Activated CD8-positive, alpha-beta memory T cell treated with anti-CD3 and anti-CD28 coated beads for 1 hour (primary cell): ENCODE measurements at regions not wholly inside any gene's neighbourhood (a gene's known extent, or its start where the extent isn't known, plus 50 kb on each side); places are given as distances from the start of the nearest gene placed in this dataset.
"Not testable (repeated sequence)": the region's sequence is repeated elsewhere in the genome, so short reads cannot be mapped to it uniquely, and the experiment has no call there.

ENCODE experiments used
- DNase-seq, 2 donors: peaks; one replicate each; pipeline ENCODE4 v3.0.0-alpha.2; 2020; ENCODE audit warnings: low read depth in 1 of 2; ENCODE audit errors: extremely low read depth in 1 of 2

GRCh38 chr9:28073270-28073669 lies 500.0 kb upstream of the C9orf72 start:
- no peak for DNase-seq

- DNase-seq, result no peak
Measured at GRCh38 chr9:28079677-28080076, 506.4 kb upstream of the C9orf72 start.

GRCh38 chr9:28082671-28083070 lies 509.4 kb upstream of the C9orf72 start:
- DNase-seq, result no peak

DNA sequence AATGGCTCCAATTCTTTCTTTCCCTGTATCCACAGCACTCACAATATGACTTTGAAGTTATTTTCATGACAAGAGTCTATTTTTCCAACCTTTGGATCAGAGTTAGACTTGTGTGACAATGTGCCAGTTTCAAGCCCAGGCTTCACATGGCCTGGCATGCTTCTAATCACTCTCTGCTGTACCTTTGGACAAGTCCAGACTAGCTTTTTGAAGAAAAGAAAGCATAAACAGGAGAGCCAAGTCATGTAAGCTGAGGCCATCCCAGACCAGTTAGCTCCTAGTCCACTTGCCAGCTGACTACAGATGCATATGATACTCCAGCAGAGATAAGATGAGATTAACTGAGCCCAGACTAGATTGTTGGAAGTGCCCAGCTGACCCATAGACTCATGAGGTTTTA lies 513.6 kb upstream of the C9orf72 start:
- DNase-seq, result no peak

DNA sequence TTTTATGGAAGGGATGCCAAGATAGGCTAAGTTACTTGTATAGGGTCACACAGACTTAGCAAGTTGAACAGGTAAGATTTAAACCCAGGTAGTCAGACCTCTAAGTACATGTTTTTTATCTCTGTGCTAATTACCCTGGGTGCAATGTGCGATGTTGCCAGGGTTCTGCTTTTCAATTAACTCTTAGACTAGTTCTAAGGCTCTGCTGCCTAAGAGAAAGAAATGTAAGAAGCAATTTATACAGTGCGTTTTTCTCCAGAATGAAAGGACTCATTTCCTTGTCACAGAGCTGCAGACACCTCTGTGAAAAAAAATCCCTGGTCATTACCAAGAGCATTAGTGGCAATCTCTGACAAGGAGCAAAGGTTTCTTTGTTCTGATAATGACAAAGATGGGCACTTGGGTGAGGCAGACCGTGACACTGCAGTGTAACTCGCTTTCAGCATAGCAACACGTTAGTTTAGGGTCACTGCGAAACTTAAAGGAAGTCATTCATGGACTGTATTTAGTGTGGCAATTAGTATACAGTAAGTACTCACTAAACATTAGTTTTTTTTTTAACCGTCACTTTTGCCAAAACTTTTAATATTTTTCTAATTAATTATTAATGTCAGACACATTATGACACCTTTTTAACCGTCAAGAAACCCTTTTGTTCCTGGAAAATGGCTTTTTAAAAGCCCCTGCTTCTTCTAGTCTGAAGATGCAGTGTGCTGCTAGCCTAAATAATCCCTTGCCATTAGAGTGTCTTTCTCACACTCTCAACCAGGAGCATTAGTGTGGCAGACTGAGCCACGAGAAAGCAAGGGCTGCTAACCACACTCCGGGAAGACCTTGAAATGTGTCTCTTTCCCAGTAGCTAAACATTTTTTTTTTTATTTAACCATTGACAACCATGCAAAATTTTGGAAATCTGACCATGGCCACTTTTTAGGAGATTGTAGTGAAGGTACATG lies 520.0 kb upstream of the C9orf72 start:
- DNase-seq, result no peak

DNA sequence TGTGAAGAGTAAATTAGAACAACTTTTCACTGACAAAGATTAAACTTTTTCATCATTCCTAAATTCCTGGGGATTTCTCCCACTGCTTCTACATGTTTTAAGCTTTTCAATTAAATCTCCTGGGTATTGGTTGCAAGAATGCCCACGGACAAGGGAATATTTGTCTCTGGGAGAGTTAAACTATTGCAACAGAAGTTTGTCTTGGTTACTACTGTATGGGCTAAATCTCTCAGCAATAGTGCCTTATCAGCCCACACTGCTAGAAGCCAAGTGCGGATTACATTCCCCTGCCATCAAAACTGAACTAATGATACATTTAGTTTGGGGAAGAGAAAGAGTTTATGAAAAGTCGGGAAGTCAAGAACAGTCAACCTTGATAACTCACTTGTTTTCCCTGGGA lies 528.2 kb upstream of the C9orf72 start:
- no peak for DNase-seq

DNA sequence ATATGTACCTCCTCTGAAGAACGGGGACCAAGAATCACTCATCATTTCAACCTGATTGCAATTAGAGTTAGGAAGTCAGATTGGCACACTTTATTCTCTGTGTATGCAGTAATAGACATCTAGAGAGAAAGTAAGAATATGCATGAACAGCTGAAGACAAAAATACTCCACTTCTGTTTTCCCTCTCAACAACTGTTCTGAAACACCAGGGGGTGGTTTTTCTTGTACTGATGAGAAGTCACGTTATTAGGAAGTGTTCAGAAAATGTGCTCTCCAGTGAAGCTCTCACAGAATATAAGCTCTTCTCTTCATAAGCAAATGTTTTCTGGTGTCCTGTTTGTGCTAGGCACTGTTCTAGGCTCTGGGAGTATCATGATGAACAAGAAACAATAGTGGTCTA lies 531.7 kb upstream of the C9orf72 start:
- DNase-seq, result no peak

DNA sequence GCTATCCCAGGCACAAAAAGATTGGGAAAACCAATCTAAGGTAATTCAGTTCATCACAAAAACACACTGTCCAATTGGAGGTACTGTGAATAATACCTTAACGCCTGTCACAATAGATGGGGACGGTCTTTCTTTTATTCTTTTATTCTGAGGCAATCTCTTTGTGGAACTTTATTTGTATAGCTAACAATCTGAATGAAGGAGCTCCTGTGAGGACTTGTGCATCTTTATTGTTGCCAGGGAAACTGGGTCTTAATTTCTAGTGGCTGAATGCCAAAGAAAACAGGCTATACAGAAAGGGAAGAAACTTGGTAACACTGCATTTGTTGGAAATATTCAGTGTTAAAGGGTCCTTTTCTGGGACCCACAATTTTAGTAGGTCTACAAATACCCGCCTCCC lies 546.9 kb upstream of the C9orf72 start:
- no peak for DNase-seq

GRCh38 chr9:28120626-28121025 lies 547.3 kb upstream of the C9orf72 start:
- DNase-seq, result no peak

GRCh38 chr9:28121366-28121765 lies 548.1 kb upstream of the C9orf72 start:
- no peak for DNase-seq

GRCh38 chr9:28124917-28125316 lies 551.6 kb upstream of the C9orf72 start:
- no peak for DNase-seq

- DNase-seq, result no peak
Measured at GRCh38 chr9:28127101-28127500, 553.8 kb upstream of the C9orf72 start.

DNA sequence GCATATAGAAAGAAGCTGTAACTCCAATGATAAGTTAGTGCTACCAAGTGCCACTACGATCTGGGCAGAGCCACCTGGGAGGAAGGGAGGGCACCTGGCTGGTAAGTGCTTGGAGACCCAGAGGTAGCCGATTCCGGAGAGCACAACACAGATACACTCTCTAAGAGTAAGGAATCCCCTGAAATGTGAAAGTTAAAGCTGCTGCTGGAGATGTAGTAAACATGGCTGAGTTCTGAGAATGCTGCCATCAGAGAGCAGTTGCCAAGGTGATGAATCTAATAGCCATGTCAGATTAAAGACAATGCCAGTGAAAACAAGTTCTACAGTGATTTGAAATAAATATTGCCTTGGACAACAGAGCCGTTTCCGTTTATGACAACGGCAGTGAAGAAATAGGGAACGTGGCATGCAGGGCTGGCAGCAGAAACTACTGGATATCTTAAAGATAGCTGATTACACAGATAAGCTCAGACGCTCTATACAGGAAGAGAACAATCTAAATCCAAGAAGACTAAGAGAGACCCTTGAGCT lies 561.2 kb upstream of the C9orf72 start:
- DNase-seq, result no peak

DNA sequence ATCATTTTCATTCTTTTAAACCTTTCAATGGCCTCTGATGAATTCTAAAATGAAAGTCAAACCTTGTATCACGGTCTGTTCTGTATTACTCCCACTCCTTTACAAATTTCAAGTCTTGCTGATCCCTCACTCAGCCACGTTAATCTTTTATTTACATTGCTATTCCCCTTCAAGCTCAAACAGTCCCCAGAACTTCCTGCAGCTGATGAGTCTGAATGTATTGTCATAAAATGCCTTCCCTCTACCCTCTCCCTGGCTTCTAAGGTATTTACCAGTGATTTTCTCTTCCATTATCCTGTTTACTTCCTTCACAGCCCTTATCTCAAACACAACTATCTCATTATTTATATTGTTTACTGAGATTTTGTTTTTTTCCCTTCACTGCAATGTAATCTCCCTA lies 562.3 kb upstream of the C9orf72 start:
- DNase-seq, result no peak

DNA sequence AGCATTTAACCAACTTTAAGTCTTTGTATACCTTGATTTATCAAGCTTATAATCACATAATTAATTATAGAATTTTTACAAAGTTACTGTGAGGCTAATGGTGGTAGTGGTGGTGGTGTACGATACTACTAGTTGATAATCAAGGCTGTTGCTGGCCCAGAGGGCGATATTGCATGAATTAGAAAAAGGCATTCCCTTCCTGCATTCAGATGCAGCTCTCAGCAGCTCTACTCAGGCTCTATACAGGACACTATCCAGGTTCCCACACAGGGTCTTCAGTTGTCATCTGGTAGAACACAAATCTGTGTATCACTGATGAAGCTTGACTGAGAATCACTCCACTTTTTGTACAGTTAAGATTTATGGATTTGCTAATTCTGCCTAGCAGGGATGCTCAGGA lies 562.8 kb upstream of the C9orf72 start:
- no peak for DNase-seq

DNA sequence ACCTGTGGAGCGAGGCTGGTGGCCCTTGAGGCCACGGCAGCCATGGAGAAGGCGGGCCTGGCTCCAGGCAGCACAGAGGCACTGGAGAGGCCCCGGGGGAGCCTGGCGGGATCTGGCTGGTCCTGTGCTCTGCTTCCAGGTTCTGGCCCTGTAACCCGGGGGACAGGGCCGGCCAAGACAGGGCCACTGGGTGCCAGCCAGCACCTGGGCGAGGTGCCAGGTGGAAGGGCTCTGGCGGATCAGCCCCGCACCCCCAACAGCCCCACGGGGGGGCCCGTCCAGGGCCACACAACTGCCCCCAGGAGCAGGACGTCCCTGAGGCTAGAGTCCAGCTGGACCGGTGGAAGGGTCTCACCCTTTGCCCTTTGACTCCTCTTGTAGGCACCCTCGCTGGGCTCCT lies 574.1 kb upstream of the C9orf72 start:
- not testable (repeated sequence) for DNase-seq

- DNase-seq, result not testable (repeated sequence)
Measured at GRCh38 chr9:28147923-28148597, 574.8 kb upstream of the C9orf72 start.

DNA sequence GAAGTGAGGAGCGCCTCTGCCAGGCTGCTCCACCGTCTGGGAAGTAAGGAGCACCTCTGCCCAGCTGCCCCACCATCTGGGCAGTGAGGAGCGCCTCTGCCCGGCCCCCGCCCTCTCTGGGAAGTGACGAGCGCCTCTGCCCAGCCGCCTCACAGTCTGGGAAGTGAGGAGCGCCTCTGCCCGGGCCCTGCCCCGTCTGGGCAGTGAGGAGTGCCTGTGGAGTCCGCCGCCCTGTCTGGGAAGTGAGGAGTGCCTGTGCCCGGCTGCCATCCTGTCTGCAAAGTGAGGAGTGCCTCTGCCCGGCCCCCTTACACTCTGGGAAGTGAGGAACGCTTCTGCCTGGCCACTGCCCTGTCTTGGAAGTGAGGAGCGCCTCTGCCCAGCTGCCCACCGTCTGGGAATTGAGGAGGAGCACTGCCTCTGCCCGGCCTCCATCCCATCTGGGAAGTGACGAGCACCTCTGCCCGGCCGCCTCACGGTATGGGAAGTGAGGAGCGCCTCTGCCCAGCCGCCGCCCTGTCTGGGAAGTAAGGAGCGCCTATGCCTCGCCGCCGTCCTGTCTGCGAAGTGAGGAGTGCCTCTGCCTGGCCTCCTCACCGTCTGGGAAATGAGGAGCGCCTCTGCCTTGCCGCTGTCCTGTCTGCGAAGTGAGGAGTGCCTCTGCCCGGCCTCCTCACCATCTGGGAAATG lies 576.2 kb upstream of the C9orf72 start:
- not testable (repeated sequence) for DNase-seq

- DNase-seq, result no peak
Measured at GRCh38 chr9:28155067-28155466, 581.8 kb upstream of the C9orf72 start.

DNA sequence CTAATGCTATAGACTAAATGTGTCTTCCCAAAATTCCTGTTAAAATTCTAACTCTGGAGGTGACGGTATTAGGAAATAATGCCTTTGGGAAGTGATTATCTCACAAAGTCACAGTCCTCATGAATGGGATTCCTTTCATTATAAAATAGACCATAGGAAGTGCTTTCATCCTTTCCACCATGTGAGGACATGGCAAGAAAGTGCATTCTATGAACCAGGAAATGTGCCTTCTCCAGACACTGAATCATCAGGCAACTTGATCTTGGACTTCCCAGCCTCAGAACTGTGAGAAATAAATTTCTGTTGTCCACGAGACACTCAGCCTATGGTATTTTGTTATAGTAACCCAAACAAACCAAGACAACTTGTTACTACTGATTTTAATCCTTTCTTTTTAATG lies 582.4 kb upstream of the C9orf72 start:
- no peak for DNase-seq

DNA sequence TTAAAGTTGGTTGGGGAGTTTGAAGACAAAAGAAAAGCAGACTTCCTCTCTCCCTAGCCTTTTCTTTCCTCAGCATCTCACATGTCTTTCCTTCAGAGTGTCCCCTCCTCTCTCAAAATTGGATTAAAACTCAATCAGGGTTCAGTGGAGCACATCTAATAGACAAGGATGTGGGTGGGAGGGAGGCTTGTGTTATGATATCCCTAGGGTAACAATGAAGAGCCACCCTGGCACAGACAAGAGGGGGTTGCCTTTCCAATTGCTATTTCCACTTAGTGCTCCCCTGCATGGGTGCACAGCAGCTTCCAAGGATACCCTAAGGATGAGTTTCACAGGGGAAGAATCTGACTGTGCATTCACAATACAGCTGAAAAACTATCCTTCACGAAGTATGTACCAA lies 585.2 kb upstream of the C9orf72 start:
- DNase-seq, result no peak
